C4-2B (cell line): ENCODE measurements at regions not wholly inside any gene's neighbourhood (a gene's known extent, or its start where the extent isn't known, plus 50 kb on each side); places are given as distances from the start of the nearest gene placed in this dataset.

Source experiments
- H3K27ac ChIP-seq: fragments of 450-650 bp; 2 replicates; pipeline ENCODE4 v1.5.1; 2017
- ZFX ChIP-seq: fragments of 450-650 bp; IDR thresholded peaks from 2 replicates; pipeline ENCODE4 v1.6.1; 2017
- TF ChIP-seq, protein P1 (sequence below): fragments of 450-650 bp; conservative IDR thresholded peaks from 2 replicates; pipeline ENCODE4 v1.5.1; 2017; ENCODE audit warnings: mild to moderate bottlenecking

DNA sequence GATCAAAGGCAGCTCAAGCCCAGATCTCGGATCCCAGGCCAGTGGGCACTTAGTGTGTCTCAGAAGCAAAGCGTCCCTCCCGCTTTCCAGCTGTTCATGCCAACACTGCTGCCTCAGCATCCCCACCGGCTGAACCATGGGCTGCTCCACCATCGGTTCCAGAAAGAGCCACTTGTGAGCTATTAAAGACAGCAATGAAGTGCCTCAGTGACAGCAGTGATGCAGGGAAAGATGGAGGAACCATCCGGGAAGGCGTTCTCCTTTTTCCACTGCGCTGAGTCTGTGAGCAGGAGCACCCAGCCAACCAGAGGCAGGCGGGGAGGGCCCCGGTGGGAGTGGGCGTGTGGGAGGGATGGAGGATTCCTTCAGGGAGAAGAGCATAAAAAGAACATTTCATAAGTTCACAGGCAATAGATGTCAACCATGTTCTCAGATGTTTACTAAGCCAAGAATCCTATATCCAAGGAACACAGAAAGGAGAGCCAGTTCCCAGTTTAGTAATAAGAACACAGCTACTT is 96.2 kb upstream of the MKI67 start:
- no peak for TF ChIP-seq ZFX
- TF ChIP-seq, protein P1, sequence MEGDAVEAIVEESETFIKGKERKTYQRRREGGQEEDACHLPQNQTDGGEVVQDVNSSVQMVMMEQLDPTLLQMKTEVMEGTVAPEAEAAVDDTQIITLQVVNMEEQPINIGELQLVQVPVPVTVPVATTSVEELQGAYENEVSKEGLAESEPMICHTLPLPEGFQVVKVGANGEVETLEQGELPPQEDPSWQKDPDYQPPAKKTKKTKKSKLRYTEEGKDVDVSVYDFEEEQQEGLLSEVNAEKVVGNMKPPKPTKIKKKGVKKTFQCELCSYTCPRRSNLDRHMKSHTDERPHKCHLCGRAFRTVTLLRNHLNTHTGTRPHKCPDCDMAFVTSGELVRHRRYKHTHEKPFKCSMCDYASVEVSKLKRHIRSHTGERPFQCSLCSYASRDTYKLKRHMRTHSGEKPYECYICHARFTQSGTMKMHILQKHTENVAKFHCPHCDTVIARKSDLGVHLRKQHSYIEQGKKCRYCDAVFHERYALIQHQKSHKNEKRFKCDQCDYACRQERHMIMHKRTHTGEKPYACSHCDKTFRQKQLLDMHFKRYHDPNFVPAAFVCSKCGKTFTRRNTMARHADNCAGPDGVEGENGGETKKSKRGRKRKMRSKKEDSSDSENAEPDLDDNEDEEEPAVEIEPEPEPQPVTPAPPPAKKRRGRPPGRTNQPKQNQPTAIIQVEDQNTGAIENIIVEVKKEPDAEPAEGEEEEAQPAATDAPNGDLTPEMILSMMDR: no peak
- H3K27ac ChIP-seq: no peak overlapping the region

GRCh38 chr10:128230401-128230800 is 104.2 kb upstream of the MKI67 start:
- no peak for TF ChIP-seq ZFX
- TF ChIP-seq, protein P1: no peak
- H3K27ac ChIP-seq: no peak overlapping the region

DNA sequence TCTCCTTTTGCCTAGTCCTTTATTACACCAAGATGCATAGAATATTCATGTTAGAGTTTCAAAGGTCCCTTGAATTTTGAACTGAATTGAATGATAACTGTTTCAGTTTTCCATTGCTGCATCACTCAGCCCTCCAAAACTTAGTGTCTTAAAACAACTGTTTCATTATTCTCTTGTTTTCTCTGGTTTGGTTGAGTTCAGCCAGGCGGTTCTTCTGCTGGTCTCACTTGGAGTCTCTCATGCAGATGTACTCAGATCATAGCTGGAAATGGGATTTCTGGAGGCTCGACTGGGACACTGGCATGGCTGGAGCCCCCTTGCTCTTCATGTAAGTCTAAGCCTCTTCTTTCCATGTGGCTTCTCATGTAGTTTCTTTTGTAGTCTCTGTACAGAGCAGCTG is 107.2 kb upstream of the MKI67 start:
- TF ChIP-seq ZFX: no peak
- TF ChIP-seq, protein P1: no peak
- no peak overlapping the region for H3K27ac ChIP-seq

DNA sequence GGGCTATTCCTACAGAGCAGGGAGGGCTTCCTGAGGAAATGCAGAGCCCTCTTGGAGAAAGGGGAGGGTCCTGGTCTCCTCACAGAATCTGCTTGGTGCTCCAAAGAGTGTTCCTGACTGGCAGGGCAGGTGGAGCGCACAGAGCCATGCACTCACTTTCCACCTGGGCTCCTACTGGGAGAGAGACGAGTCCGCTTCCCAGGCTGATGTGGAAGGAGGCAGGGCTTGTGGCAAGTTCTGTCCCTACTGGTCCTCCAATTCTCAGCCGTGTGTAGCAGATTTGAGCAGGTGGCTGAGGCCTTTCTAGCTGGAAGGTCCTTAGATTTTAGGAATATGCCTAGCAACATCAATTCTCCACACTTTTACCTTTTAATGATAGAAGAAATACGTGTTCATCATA is 111.5 kb upstream of the MKI67 start:
- TF ChIP-seq, protein P1: no peak
- no peak for TF ChIP-seq ZFX
- H3K27ac ChIP-seq: no peak overlapping the region

DNA sequence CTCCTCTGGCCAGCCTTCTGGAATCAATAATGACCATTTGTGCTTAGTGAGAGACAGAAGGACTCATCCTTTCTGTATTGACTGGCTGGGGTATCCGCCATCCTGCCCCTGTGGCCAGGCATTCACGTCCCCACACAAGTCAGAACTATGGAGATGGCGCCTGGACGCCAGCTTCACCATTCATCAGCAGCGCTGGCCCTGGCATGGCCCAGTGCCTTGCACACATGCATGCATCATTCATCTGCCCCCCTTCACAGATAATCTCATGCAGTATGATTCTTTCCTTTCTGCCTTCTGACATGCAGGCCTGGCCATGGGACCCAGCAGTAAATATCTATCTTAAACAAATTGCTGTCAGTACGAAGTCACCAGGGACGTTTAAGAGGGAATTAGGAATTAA is 114.8 kb upstream of the MKI67 start:
- TF ChIP-seq, protein P1: no peak
- TF ChIP-seq ZFX: no peak
- H3K27ac ChIP-seq: no peak overlapping the region

DNA sequence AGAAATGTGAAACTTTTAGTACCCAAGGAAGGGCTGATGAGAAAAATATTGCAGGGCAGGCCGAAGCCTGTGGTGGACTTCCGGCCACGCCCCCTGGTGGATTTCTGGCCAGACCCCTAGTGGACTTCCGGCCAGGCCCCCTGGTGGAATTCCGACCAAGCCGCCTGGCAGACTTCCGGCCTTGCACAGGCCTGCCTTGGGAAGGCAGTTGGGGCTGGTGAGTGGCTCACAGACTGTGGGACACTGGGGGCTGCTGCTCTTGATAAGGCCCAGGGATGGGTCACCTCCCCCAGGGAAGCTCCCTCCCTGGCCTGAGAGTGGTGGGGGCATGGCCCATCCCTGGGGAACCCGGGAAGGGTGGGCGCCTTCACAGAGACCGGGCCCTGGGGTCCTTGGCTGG is 116.4 kb upstream of the MKI67 start:
- H3K27ac ChIP-seq: no peak overlapping the region
- TF ChIP-seq ZFX: no peak
- TF ChIP-seq, protein P1: no peak; the same call in 1 of the 2 replicates

DNA sequence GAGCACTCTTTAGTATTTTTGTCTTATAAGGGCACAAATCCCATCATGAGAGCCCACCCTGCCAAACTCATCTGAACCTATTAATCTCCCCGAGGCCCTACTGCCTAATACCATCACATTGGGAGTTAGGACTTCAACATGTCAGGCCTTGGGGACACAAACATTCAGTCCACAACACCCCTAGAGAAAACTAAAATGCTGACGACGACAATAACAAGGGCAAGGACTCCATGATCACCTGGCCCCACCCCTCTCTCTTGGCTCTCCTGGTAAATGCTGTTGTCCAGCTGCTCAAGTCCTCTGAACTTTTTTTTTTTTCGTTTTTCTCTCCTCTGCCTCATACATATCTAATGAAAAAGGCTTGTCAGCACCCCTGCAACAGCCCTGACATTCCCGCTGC is 118.8 kb upstream of the MKI67 start:
- H3K27ac ChIP-seq: no peak overlapping the region
- no peak for TF ChIP-seq ZFX
- TF ChIP-seq, protein P1: no peak
